ENCODE measurements at regions not wholly inside any gene's neighbourhood (a gene's known extent, or its start where the extent isn't known, plus 50 kb on each side); places are given as distances from the start of the nearest gene placed in this dataset.

- H3K36me3 ChIP-seq (ENCODE audit: control insufficient read depth in 4 of 4, insufficient read depth in 3 of 4, low read depth in 1 of 4, low read length in 3 of 4): no peaks in the 10 kb centered on the region
- TF ChIP-seq JUND (IDR thresholded peaks at IDR 0.05) (no peak), ATF3 (IDR thresholded peaks at IDR 0.05) (no peak), REST (IDR thresholded peaks at IDR 0.05) (no peak), FOXA1 (IDR thresholded peaks at IDR 0.05) (no peak), RAD21 (IDR thresholded peaks at IDR 0.05) (no peak), NR2F2 (IDR thresholded peaks at IDR 0.05) (no peak), ZBTB33 (IDR thresholded peaks at IDR 0.05) (no peak), YY1 (IDR thresholded peaks at IDR 0.05) (no peak), SP1 (IDR thresholded peaks at IDR 0.05) (no peak), MAX (IDR thresholded peaks at IDR 0.05) (no peak), TAF1 (conservative IDR thresholded peaks at IDR 0.05) (no peak), CTCF (IDR thresholded peaks at IDR 0.05; ENCODE audit: low read depth, low read length, missing input control) (no peak), EGR1 (IDR thresholded peaks at IDR 0.05; ENCODE audit: low read depth in 2 of 2) (no peak), HNF4A (conservative IDR thresholded peaks at IDR 0.05) (no peak), HNF4G (IDR thresholded peaks at IDR 0.05) (no peak), RXRA (IDR thresholded peaks at IDR 0.05) (no peak), FOXA2 (IDR thresholded peaks at IDR 0.05) (no peak)
- H3K4me3 ChIP-seq (ENCODE audit: low read depth in 1 of 3, low read length in 3 of 3): no peak overlapping the region
- 69% methylated on average over 2 of the region's 2 CpGs for WGBS
- no peaks in the 10 kb centered on the region for H3K4me1 ChIP-seq (ENCODE audit: control insufficient read depth in 4 of 4, insufficient read depth in 4 of 4, low read length in 3 of 4)
- no peak for DNase-seq (ENCODE audit: low spot score)
- H3K9me3 ChIP-seq (ENCODE audit: control insufficient read depth in 4 of 4, low read length in 3 of 4): no peaks in the 10 kb centered on the region
- H3K27ac ChIP-seq (ENCODE audit: low read depth in 1 of 2, low read length in 2 of 2): no peak overlapping the region
- no peaks in the 10 kb centered on the region for H3K27me3 ChIP-seq (ENCODE audit: control insufficient read depth in 4 of 4, insufficient read depth in 4 of 4, low read length in 3 of 4)
- no peak overlapping the region for H3K9ac ChIP-seq (ENCODE audit: low read depth in 1 of 2, low read length in 2 of 2)
Measured at GRCh38 chr13:91050970-91051369, 296.5 kb upstream of the MIR17HG start.

GRCh38 chr13:91052876-91053275 lies 294.6 kb upstream of the MIR17HG start:
- H3K27me3 ChIP-seq (ENCODE audit: control insufficient read depth in 4 of 4, insufficient read depth in 4 of 4, low read length in 3 of 4): no peaks in the 10 kb centered on the region
- H3K36me3 ChIP-seq (ENCODE audit: control insufficient read depth in 4 of 4, insufficient read depth in 3 of 4, low read depth in 1 of 4, low read length in 3 of 4): no peaks in the 10 kb centered on the region
- no peak for TF ChIP-seq YY1 (IDR thresholded peaks at IDR 0.05)
- TF ChIP-seq EGR1 (IDR thresholded peaks at IDR 0.05; ENCODE audit: low read depth in 2 of 2): no peak
- H3K9ac ChIP-seq (ENCODE audit: low read depth in 1 of 2, low read length in 2 of 2): no peak overlapping the region
- no peak for DNase-seq (ENCODE audit: low spot score)
- H3K27ac ChIP-seq (ENCODE audit: low read depth in 1 of 2, low read length in 2 of 2): no peak overlapping the region
- H3K4me3 ChIP-seq (ENCODE audit: low read depth in 1 of 3, low read length in 3 of 3): no peak overlapping the region
- WGBS: 26% methylated on average over 1 of the region's 1 CpG
- H3K9me3 ChIP-seq (ENCODE audit: control insufficient read depth in 4 of 4, low read length in 3 of 4): no peaks in the 10 kb centered on the region
- H3K4me1 ChIP-seq (ENCODE audit: control insufficient read depth in 4 of 4, insufficient read depth in 4 of 4, low read length in 3 of 4): no peaks in the 10 kb centered on the region

Measured in liver (tissue), 8 donors.